Upper lobe of left lung (tissue), 6 donors: ENCODE measurements at regions not wholly inside any gene's neighbourhood (a gene's known extent, or its start where the extent isn't known, plus 50 kb on each side); places are given as distances from the start of the nearest gene placed in this dataset.
"Not testable (repeated sequence)": the region's sequence is repeated elsewhere in the genome, so short reads cannot be mapped to it uniquely, and the experiment has no call there.

Source experiments
- ATAC-seq, 2 donors: fragments of 200-7000 bp; cut with Tn5 transposase; one replicate each; pipeline ENCODE4 v1.9.1; 2022; ENCODE audit warnings: mild to moderate bottlenecking in 2 of 2, moderate library complexity in 2 of 2; ENCODE audit not compliant: low FRiP score in 2 of 2
- DNase-seq, 2 donors: peaks; one replicate each; pipeline ENCODE4 v3.0.0-alpha.2; 2019 to 2020
- H3K27ac ChIP-seq, 4 donors: fragments of 200-600 bp; sonication (generic); one replicate each; pipeline ENCODE4 v1.5.1; 2016 to 2019
- H3K27me3 ChIP-seq, 4 donors: fragments of 200-600 bp; sonication (generic); one replicate each; pipeline ENCODE4 v1.5.1; 2017 to 2019
- H3K36me3 ChIP-seq, 4 donors: fragments of 200-600 bp; sonication (generic); one replicate each; pipeline ENCODE4 v1.5.1; 2016 to 2019
- H3K4me1 ChIP-seq, 4 donors: fragments of 200-600 bp; sonication (generic); one replicate each; pipeline ENCODE4 v1.5.1; 2018 to 2019
- H3K4me3 ChIP-seq, 4 donors: fragments of 200-600 bp; sonication (generic); one replicate each; pipeline ENCODE4 v1.5.1; 2017 to 2019; ENCODE audit warnings: mild to moderate bottlenecking in 2 of 4, moderate library complexity in 1 of 4
- H3K9me3 ChIP-seq, 4 donors: fragments of 200-600 bp; sonication (generic); one replicate each; pipeline ENCODE4 v1.5.1; 2018 to 2019
- EP300 ChIP-seq, 4 donors: sonication (generic); formaldehyde crosslinking; IDR thresholded peaks; one replicate each; pipeline ENCODE4 v1.5.1; 2017; ENCODE audit warnings: antibody characterized with exemption in 4 of 4, control low read depth in 2 of 4
- POLR2A ChIP-seq, 4 donors: fragments of 450-650 bp; IDR thresholded peaks; one replicate each; pipeline ENCODE4 v1.5.1; 2016 to 2017; ENCODE audit warnings: antibody characterized with exemption in 4 of 4, mild to moderate bottlenecking in 2 of 4
- POLR2AphosphoS5 ChIP-seq, 2 donors: sonication (generic); formaldehyde crosslinking; IDR thresholded peaks; one replicate each; pipeline ENCODE4 v1.5.1; 2017; ENCODE audit warnings: antibody characterized with exemption in 2 of 2
- WGBS, 2 donors: methylation state at CpG; one replicate each; pipeline ENCODE4 v1.1.5; 2017 to 2018; 5-methylcytosine and 5-hydroxymethylcytosine counted together
- TF ChIP-seq, protein P1 (sequence below), 6 experiments: fragments of 450-650 bp in 4 of 6; fragments of 200-600 bp in 2 of 6; sonication (generic) in 2 of 6; IDR thresholded peaks; one replicate each; pipeline ENCODE4 v1.5.1; 2016 to 2019; ENCODE audit warnings: antibody characterized with exemption in 6 of 6
- donor health status: DM: no; HTN: no; CAD: no; lungs with moderate emphysema.
- donor health status: DM: no; HTN: yes; CAD: no; lungs with severe emphysema.

DNA sequence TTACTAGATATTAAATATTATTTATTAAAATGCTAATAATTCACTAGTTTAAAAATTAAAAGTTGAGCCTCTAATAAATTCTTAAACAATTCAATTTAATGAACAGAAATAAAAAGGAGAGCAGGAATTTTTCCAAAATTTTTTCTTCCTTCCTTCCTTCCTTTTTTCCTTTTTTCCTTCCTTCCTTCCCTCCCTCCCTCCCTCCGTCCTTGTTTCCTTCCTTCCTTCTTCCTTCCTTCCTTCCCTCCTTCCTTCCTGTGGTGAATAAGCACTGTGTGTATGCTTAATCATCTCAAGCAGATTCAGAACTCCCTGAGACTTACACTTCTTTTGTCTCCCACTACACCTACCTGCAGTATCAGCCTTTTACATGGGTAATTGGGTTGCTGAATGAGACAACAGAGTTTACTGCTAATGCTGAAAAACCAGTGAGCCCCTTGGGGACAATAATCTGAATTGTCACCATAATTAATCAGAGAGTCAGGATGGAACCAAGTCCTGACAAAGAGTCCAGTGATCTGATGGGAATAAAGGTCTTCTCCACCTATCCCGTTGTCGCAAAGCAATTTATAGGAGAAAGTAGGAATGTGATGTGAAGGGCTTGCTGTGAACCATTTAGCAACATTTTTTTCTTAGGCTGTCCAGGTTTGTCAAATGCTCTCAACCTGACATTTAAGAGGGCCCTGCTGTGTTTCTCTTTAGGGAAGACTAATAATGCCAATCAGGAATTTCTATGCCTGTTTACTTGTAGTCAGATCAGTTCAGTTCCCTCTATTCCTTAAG, 58.1 kb upstream of the CEP295 start:
- 77 to 83% methylated on average over 3 of the region's 3 CpGs for WGBS, 2 donors
- no peaks in the 10 kb centered on the region for H3K36me3 ChIP-seq
- H3K4me3 ChIP-seq = no peak overlapping the region
- no peak overlapping the region for H3K27ac ChIP-seq
- no peaks in the 10 kb centered on the region for H3K27me3 ChIP-seq
- TF ChIP-seq, protein P1, sequence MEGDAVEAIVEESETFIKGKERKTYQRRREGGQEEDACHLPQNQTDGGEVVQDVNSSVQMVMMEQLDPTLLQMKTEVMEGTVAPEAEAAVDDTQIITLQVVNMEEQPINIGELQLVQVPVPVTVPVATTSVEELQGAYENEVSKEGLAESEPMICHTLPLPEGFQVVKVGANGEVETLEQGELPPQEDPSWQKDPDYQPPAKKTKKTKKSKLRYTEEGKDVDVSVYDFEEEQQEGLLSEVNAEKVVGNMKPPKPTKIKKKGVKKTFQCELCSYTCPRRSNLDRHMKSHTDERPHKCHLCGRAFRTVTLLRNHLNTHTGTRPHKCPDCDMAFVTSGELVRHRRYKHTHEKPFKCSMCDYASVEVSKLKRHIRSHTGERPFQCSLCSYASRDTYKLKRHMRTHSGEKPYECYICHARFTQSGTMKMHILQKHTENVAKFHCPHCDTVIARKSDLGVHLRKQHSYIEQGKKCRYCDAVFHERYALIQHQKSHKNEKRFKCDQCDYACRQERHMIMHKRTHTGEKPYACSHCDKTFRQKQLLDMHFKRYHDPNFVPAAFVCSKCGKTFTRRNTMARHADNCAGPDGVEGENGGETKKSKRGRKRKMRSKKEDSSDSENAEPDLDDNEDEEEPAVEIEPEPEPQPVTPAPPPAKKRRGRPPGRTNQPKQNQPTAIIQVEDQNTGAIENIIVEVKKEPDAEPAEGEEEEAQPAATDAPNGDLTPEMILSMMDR (IDR thresholded peaks at IDR 0.05) = no peak
- no peak for TF ChIP-seq POLR2A (IDR thresholded peaks at IDR 0.05)
- TF ChIP-seq EP300 (IDR thresholded peaks at IDR 0.05) = no peak
- no peak for TF ChIP-seq POLR2AphosphoS5 (IDR thresholded peaks at IDR 0.05)
- ATAC-seq = no peak
- no peaks in the 10 kb centered on the region for H3K9me3 ChIP-seq
- no peak for DNase-seq
- no peaks in the 10 kb centered on the region for H3K4me1 ChIP-seq

DNA sequence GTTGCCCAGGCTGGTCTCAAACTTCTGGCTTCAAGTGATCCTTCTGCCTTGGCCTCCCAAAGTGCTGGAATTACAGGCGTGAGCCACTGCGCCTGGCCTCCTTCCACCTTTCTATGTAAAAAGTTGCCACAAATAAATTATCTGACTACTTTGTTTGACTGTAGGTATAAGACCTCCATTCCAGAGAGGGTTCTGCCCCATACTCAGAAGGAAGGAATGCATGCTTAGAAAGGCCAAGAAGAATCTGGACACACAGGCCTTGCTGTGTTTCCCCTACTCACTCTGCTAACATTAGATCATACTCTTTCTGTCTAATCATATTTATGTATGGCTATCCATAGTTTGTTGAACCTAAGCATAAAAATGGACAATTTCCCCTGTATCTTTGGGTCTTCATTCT, 53.0 kb upstream of the SMCO4 start:
- WGBS, 2 donors = 45 to 79% methylated on average over 2 of the region's 2 CpGs
- not testable (repeated sequence) for H3K4me1 ChIP-seq, H3K27me3 ChIP-seq, H3K4me3 ChIP-seq, DNase-seq, H3K36me3 ChIP-seq, H3K9me3 ChIP-seq, H3K27ac ChIP-seq, ATAC-seq
